Amniotic stem cell (primary cell): ENCODE measurements at regions not wholly inside any gene's neighbourhood (a gene's known extent, or its start where the extent isn't known, plus 50 kb on each side); places are given as distances from the start of the nearest gene placed in this dataset.
"Not testable (repeated sequence)": the region's sequence is repeated elsewhere in the genome, so short reads cannot be mapped to it uniquely, and the experiment has no call there.

Source experiments
- DNase-seq: peaks from one replicate; lab custom pipeline; 2025; lab: John Stamatoyannopoulos, UW

DNA sequence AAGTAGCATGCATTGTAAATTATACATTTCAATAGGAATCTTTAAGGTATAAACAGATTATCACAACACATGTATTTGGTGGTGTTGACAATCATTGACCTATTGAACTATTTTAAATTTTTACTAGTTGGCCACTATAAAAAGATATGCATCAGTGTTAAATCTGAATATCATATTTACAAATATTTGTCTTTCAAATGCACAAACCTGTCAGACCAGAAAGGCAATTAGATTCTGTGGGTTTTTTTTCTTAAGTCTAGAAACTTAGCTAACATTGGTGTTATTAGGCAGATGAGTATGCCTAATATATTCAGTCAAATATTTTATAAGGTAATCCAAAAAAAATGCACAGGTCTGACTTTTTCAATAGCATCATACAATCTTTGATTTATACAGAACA, 241.4 kb upstream of the DGKB start:
- DNase-seq: no peak

DNA sequence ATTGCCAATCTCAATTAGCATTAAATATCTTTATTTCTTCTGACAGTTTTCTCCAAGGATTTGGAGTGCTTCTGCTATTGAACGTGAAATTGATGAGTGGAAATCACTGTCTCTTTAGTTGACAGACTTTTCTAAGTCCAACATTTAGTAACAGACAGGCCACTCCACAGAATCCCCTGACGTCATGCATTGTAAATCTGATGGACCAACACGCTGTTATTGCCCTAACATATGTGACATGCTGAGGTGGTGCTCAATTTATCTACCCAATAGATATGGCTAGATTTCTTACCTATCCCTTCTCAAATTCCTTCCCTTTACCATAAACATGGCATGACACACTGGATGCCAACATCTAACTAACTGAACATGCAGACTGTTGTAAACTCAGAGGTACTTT, 240.6 kb upstream of the DGKB start:
- DNase-seq: no peak

DNA sequence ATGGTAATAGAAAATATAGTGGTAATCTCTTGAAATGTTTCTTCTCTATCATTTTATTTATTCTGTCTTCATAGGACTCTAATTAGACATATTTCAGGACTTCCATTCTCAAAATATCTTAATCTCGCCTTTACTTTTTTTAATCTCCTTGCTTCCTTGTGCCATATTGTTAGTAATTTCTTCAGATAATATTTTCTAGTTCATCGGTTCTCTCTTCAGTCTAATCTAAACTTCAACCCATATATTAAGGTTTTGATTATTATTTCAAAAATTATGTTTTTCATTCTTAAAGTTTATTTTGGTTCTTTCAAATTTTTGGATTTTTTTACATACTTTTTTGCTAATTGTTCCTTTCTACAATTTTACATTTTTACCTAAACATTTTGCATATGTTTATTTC, 237.9 kb upstream of the DGKB start:
- no peak for DNase-seq

DNA sequence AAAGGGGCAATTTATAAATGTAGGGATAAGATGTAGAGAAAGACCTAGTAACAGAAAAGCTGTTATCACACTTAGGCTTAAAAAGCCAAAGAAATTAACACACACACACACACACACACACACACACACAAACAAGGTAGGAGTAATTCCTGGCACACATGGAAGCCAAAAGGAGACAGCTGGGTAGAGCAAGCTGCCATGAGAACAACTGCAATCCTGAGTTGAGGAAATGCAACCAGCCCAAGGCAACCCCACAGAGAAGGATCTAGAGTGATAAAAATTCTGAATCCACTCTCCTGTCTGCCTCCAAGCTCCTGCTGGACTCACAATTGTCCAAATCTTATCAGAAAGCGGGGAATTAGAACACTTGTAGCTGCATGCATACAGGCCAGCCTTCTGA, 229.1 kb upstream of the DGKB start:
- DNase-seq: no peak

DNA sequence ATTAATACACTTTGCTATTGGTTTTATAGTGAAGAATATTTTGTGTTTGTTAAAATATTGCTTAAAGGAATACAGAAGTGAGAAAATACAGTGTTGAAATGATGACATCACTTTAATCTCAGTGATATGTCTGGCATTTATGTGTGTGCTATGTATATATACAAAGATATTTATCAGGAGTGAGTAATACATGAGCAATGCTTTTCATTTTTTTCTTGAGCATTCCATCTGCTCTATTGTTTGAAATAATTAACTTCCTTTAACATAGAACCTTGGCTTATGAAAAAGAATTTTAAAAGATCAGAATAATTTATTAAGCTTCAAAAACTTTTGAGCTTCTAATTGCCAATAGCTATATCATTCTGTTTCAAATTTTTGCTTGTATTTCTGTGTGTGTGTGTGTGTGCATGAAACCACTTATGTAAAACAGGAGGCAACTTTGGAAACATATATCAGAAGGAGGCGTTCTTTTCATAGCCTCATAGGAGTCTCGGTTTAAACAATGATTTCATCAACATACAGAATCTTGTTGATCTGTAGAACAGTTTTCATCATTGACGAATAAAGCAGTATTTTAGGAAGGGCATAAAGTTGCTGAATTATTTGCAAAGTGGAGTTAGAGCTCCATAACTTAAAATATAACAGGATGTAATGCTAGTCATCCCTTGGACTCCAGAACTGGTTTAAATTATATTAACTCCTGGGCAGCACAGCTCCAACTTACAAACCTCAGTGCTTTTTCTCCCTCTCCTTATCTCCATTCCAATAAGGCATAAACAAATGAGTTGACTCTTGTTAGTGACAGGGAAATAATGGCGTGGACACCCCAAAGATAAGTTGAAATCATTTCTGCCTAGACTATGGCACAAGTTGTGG, 228.4 kb upstream of the DGKB start:
- DNase-seq: no peak

DNA sequence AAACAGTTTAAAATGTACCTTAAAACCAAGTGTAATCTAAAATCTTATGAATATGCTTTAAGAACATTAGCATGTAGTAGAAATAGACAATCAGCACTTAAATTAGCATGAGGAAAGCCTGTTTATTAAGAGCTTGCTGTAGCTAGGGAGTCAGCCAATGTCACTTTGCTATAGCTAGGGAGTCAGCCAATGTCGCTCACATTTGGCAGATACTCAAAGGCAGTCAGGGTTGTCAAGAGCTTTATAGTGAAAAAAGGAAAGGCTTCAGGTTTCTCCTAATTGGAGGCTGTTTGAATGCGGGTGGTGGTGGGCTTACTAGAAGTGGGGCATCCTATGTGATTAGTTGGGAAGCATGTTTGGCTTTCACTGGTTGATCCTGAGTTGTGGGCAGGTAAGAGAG, 226.2 kb upstream of the DGKB start:
- no peak for DNase-seq

DNA sequence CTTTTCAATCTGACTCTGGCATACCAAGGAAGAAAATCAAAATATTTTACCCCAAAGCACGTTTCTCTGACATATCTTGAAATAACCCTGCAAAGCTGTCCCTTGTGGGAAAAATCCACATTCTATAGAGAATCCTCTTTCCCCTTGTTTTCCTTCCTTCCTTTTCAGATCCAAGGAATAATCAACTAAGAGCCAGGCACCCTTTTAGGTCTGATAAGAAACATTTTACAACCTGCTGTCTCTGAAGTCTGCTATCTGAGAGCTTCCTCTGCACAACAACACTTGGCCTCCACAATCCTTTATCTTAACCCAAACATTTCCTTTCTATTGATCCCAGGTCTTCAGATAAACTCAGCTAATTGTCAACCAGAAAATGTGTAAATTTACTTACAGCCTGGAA, 224.1 kb upstream of the DGKB start:
- DNase-seq: not testable (repeated sequence)

DNA sequence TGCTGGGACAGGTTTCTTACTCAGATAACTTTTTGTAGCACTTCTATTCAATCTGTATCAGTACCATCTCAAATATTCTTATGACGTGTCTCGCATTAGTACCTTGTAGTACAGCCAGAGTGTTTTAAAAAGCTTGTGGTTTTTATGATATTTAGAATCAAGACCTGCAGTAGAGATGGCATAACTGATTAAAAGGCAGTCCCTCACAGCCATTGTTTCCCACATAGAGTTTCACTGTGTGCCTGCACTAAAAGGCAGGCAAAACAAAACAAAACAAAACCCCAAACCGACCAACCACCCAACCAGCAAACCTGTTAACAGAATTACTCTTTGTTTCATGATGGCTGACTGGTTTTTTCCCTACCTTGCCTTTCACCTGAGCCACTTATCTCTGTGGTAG, 221.3 kb upstream of the DGKB start:
- no peak for DNase-seq

DNA sequence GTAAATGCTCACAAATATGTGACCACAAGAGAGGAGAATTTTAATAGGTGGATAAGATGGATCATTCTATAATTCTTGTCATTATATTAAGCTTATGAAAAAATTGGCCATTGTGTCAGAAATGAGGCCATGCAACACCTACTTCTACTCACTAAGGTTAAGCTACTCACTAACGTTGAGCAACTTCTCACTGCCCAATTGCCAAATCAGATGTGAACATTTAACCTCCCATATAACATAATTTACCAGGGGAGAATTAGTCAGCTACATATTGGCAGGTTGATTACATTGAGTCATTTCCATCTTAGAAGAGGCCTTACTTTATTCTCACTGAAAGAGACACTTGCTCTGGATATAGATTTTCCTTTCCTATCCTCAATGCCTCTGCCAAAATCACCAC, 211.2 kb upstream of the DGKB start:
- DNase-seq: no peak

DNA sequence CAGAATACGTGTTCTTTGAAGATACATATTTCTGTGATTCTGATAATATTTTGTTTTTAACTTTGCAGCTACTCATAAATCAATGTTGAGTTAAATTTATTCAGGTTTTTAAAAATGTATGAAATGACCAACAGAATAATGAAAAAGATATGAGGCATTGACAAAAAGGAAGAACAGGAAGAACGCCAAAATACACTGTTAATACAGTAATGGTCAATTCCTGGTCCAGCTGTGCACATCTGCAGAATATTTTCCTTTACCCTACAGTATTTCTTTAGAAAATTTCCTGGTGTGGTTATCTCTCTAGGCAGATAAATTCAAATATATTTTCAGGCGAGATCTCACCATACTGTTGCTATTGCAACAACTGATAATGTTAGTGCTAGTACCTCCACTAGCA, 203.2 kb upstream of the DGKB start:
- DNase-seq: no peak

DNA sequence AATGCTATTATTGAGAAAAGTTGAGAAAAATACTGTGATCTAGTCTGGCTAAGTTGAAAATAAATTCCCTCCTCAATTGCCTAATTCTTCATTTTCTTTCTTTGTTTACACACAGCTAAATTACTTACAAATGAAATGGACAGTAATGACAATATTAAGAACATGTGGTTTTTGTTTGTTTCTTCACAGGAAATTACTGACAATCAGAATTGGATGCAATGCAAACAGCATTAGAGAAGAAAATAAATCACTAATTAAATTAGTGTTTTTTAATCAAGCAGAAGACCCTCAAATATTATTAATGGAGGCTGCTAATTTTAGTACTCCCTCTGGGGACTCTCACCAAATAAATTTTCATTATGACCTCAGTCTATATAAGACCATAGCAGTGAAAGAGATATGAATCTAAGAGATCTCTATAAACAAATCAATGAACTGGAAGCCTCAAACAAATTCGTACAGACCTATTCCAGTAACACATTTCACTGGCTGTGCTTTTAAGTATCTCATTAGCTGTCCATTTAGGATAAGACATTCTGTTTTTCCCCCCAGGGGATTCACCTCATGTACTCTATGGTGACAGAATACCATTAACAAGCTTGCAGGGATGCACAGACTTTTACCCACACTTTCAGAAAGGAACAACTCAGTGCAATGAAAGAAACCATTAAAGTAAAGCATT, 202.0 kb upstream of the DGKB start:
- no peak for DNase-seq

DNA sequence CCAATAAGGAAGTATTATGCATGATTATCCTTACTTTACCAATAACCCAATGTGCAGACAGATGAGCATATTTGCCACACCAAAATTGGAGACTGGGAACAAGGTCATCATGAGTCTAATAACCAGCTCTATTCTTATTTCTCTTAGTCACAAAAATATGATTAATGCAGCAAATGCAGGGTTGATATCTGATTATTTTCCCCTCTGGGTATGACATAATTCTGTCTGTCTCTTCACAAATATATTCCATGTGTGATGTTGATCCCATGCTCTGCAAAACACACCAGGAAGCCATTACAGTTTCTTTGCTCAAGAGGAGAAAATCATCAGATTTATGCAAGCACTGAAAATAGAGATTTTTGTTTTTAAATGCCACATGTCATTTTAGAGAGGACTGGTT, 196.5 kb upstream of the DGKB start:
- DNase-seq: no peak

DNA sequence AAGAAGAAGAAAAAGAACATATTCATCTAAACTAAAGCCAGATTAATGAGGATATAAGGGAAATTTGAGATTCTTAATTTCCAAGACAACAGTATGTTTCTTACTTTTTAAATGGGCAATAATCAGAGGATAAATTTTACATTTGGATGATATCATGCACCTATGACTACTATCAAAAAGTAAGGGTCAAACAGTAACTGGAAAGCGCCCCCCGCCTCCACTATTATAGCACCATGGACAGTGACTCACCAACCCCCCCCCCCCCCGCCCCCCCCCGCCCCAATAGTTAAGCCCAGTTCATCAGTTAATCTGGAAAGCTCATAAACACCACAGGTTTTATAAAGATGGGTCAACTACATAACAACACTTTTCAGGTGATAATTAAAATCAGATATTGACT, 194.3 kb upstream of the DGKB start:
- no peak for DNase-seq

DNA sequence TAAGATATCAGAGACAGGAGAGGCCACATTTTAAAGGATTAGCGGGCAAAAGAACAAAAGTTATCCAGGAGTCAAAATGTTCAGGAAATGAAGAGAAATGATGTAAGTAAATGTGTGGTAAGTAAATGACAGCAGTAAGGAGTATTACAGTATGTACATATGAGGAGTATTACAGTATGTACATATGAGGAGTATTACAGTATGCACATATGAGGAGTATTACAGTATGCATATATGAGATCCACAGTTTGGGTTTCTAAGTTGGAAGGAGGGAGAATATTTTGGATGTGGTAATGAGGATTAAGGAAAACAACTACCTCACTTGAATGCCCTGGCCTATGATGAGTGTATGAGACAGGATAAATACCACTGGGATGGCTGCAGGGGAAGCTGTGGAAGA, 192.4 kb upstream of the DGKB start:
- no peak for DNase-seq

DNA sequence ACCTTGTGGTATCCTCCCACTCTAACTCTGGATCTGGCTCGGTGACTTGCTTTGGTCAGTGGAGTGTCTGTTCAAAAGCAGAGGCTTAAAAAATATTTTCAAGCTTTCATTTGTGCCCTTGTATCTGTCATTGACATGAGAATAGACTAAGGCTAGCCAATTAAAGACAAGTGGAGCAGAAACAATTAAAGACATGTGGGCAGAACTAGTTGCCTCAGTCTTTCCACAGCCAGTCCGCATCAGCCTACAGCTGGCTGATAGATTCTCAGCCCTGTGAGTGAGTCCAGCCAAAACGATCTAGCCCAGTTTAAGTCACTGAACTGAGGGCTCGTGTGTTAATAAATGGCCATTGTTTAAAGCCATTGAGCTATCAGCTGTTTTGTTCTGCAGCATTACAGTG, 185.2 kb upstream of the DGKB start:
- DNase-seq: no peak

DNA sequence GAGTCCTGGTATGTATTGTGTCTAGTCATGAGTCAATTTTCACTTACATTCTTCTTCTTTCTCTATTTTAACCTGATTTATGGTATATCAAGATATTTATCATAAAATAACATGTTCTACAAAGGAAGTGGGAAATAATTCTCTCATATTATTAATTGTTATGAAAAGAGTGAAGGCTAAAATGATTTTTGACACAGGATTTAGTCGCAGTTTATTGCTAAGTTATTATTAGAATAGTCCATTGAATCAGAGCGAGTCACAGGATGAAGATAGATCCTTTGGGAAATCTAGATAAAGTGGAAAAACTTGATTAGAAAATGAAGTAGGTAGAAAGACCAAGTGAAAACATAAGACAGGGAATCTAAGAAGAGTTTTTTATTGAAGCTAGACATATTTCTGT, 184.3 kb upstream of the DGKB start:
- DNase-seq: no peak

DNA sequence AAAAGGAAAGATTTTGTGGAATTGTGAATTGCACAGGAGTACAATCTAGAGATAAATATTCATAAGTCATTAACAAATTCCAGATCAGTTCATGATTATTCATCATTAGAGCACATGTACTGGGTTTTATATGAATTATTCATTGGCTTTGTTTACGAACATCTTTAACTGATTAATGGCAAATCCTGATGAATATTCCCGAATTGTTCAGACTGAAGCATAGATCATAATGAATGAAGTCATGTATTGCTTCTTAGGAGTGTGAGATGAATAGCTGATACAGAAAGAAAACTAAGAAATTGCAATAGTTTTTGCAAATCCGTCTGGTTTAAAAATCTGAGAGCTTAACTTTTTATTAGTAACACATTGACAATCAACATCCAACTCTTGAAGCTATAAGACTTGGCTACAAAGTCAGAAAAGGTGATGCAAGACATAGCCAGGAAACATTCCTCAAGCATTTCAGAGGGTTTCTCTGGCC, 183.6 kb upstream of the DGKB start:
- no peak for DNase-seq

DNA sequence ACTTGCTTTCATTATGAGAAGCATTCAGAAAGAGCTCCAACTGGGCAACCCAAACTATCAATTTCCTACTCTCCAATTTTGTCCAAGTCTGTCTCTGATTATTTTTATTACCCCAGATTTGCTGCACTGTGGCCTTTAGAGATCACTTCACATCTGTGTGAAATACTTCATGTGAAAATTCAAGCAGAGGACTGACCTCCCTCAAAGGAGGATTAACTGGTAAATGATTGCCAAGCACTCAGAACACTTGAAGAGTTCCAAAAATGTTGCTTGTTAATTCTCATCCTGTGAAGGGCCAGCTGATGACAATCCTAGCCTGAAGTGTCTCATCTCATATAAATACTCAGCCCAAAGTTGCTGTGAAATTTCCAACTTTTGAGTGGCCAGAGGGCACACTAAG, 182.8 kb upstream of the DGKB start:
- no peak for DNase-seq

DNA sequence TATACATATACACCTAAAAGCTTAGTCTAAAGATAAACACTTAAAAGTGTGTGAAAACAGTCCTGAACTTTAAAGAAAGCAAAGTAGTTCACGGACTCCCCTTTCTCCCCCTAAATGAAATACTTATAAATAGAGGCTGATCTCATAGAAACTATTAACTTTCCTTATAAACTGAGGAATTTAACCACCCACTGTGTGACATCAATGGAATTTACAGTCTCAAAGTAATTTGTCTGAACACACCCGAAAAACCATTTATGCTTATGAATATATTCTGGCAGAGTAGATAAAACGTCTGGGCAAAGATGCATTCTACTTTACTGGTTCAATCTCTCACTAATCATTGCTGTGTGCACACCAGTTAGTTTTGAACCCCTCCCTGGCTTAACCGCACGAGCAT, 181.8 kb upstream of the DGKB start:
- no peak for DNase-seq

DNA sequence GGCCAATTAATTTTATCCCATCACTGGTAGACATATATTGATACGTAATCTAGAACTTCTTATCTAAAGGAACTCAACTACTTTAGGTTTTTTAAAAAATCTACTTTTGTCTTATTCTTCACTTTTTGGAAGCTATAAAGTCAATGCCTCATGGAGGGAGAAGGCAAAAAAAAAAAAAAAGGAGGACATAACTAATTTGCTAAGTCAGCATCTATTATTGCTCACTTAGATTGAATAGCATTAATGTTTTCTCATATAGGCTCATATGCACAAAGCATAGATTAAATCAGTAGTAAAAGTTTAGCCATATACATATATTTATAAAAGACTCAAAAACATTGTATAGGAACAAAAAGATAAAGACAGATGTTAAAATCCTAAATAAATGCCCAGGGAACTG, 179.3 kb upstream of the DGKB start:
- no peak for DNase-seq

DNA sequence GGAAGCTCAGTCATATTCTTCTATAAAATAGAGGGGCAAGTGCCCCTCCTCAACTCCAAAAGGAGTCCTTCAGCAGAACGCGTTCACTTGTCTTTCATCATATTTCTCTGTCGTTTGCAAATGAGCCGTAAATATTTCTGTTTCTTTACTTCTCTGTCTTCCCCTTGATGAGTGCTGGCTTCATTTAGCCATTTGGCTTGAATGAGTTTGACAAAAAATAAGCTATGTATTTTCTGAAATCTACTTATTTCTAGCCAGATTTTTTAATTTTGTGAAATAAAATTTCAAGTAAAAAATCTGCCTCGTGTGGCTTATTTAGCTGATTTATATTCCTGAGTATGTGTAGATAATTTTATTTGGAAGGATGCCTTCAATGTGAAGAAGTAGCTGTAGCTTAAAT, 170.8 kb upstream of the DGKB start:
- DNase-seq: no peak

DNA sequence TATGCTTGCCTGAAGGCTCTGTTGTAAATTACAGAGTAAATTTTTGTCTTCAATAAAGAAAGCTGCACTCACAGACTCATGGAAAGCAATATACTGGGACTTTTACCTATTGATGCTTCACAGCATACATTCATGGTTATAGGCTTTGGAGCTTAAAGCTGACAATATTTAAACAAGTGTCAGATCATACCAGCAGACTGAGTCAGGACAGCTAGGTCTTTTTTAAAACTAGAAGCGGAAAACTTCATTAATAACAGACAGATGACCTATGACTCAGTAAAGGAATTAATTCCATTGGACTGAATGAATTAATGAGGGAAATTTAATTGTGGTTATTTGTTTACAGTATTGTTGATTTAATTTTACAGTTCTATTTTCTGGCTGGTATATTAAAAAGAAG, 165.8 kb upstream of the DGKB start:
- no peak for DNase-seq

DNA sequence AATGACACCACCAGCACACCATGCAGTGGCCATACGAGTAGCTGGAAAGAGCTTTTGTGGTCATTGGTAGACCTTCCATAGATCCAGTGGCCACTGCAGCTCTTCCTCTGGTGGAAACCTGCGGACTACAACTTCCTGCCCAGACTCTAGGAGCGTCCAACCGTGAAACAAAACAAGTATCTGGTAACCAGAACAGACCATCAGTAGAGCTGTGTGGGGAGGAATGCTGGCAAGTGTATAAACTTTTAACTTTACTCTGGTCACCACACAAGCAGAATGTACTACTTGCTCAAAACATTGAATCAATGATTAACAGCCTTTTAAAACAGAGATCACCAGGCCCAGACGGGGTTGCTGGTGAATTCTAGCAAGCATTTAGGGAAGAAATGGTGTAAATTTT, 154.7 kb upstream of the DGKB start:
- DNase-seq: no peak

DNA sequence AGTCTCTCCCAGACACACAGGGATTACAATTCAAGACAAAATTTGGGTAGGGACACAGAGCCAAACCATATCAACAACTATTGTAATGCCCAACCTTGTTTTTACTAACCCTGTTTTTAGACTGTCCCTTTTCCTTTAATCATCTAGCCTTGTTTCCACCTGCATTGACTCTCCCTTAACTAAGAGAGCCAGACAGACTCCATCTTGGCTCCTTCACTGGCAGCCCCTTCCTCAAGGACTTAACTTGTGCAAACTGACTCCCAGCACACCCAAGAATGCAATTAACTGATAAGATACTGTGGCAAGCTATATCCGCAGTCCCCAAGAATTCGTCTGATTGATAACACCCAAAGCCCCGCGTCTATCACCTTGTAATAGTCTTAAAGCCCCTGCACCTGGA, 151.8 kb upstream of the DGKB start:
- not testable (repeated sequence) for DNase-seq
